B cell (primary cell): ENCODE measurements at regions not wholly inside any gene's neighbourhood (a gene's known extent, or its start where the extent isn't known, plus 50 kb on each side); places are given as distances from the start of the nearest gene placed in this dataset.

Experiments
- EZH2 ChIP-seq: IDR thresholded peaks from 2 replicates; pipeline ENCODE4 v1.6.1; 2012; ENCODE audit warnings: borderline replicate concordance, low read depth, mild to moderate bottlenecking, moderate library complexity, low read length; ENCODE audit not compliant: insufficient read depth, poor library complexity, severe bottlenecking
- TF ChIP-seq, protein P1 (sequence below): fragments of 200-600 bp; IDR thresholded peaks from one replicate; pipeline ENCODE4 v1.8.0; 2022; ENCODE audit warnings: antibody characterized with exemption, mild to moderate bottlenecking

DNA sequence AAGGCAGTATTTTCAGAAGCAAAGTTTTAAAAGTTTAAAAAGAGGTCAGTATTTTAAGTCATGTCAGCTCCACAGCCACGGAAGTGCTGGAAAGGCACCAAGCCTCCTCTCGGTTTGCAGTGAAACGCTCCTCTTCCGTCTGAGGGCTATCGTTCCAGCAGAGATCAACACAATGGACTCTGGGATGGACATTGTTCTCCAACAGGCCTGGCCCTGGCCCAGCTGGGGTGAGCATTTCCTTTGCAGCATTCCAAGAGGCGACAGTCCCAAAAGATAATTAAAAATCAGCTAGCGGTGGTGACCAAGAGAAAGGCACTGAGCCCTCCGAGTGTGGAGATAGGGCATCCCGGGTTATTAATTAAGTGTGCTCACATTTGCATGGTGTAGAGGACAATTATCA is 95.9 kb upstream of the LCLAT1 start:
- TF ChIP-seq, protein P1, sequence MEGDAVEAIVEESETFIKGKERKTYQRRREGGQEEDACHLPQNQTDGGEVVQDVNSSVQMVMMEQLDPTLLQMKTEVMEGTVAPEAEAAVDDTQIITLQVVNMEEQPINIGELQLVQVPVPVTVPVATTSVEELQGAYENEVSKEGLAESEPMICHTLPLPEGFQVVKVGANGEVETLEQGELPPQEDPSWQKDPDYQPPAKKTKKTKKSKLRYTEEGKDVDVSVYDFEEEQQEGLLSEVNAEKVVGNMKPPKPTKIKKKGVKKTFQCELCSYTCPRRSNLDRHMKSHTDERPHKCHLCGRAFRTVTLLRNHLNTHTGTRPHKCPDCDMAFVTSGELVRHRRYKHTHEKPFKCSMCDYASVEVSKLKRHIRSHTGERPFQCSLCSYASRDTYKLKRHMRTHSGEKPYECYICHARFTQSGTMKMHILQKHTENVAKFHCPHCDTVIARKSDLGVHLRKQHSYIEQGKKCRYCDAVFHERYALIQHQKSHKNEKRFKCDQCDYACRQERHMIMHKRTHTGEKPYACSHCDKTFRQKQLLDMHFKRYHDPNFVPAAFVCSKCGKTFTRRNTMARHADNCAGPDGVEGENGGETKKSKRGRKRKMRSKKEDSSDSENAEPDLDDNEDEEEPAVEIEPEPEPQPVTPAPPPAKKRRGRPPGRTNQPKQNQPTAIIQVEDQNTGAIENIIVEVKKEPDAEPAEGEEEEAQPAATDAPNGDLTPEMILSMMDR, result no peak
- no peak for TF ChIP-seq EZH2
